Mesendoderm (in vitro differentiated cells): ENCODE measurements at regions not wholly inside any gene's neighbourhood (a gene's known extent, or its start where the extent isn't known, plus 50 kb on each side); places are given as distances from the start of the nearest gene placed in this dataset.

Experiments used
- DNase-seq: peaks from one replicate; pipeline ENCODE4 v3.0.0; 2013
- H2AK5ac ChIP-seq: 2 replicates; pipeline ENCODE4 v1.6.1; 2013; ENCODE audit warnings: low read length, inconsistent platforms
- H2BK120ac ChIP-seq: 2 replicates; pipeline ENCODE4 v1.6.1; 2013; ENCODE audit warnings: low read depth, mild to moderate bottlenecking, low read length, moderate library complexity, mixed read lengths
- H2BK15ac ChIP-seq: replicated peaks from 2 replicates; pipeline ENCODE4 v1.6.1; 2013; ENCODE audit warnings: low read depth, mild to moderate bottlenecking, moderate library complexity
- H2BK5ac ChIP-seq: 2 replicates; pipeline ENCODE4 v1.6.1; 2013; ENCODE audit warnings: low read length, inconsistent platforms
- H3K18ac ChIP-seq: 2 replicates; pipeline ENCODE4 v1.6.1; 2013; ENCODE audit warnings: mild to moderate bottlenecking, low read length, mixed read lengths
- H3K23ac ChIP-seq: one replicate; pipeline ENCODE4 v1.6.1; 2013; ENCODE audit warnings: low read length
- H3K27ac ChIP-seq: 2 replicates; pipeline ENCODE4 v1.5.1; 2013; ENCODE audit warnings: low read depth, mild to moderate bottlenecking, inconsistent platforms, low read length, moderate library complexity
- H3K27me3 ChIP-seq: 2 replicates; pipeline ENCODE4 v1.6.1; 2013; ENCODE audit warnings: low read length, control low read depth, mild to moderate bottlenecking, inconsistent platforms; ENCODE audit not compliant: insufficient read depth, poor library complexity
- H3K36me3 ChIP-seq: 2 replicates; pipeline ENCODE4 v1.6.1; 2013; ENCODE audit warnings: low read length, inconsistent platforms; ENCODE audit not compliant: control insufficient read depth, insufficient read depth
- H3K4ac ChIP-seq: one replicate; pipeline ENCODE4 v1.6.1; 2013; ENCODE audit warnings: low read depth, mild to moderate bottlenecking, low read length, moderate library complexity
- H3K4me1 ChIP-seq: 2 replicates; pipeline ENCODE4 v1.6.1; 2013; ENCODE audit warnings: low read depth, low read length, inconsistent platforms; ENCODE audit not compliant: control insufficient read depth
- H3K4me2 ChIP-seq: 2 replicates; pipeline ENCODE4 v1.6.1; 2013; ENCODE audit warnings: low read length
- H3K4me3 ChIP-seq: 2 replicates; pipeline ENCODE4 v1.5.1; 2013; ENCODE audit warnings: mild to moderate bottlenecking, low read length
- H3K56ac ChIP-seq: one replicate; pipeline ENCODE4 v1.6.1; 2013; ENCODE audit warnings: low read length
- H3K79me1 ChIP-seq: 2 replicates; pipeline ENCODE4 v1.6.1; 2013; ENCODE audit warnings: low read length, inconsistent platforms
- H3K79me2 ChIP-seq: 2 replicates; pipeline ENCODE4 v1.6.1; 2013; ENCODE audit warnings: mild to moderate bottlenecking, low read length; ENCODE audit not compliant: control insufficient read depth, insufficient read depth
- H3K9ac ChIP-seq: 2 replicates; pipeline ENCODE4 v1.6.1; 2013; ENCODE audit warnings: low read length, inconsistent platforms
- H4K5ac ChIP-seq: one replicate; pipeline ENCODE4 v1.6.1; 2013; ENCODE audit warnings: low read length
- H4K8ac ChIP-seq: one replicate; pipeline ENCODE4 v1.6.1; 2013; ENCODE audit warnings: low read depth, mild to moderate bottlenecking, control low read depth, low read length, moderate library complexity
- WGBS: extraction: QIAGEN DNeasy Blood & Tissue Kit; methylation state at CpG from one replicate; pipeline ENCODE4 v1.1.7; 2013; ENCODE audit warnings: low lambda C conversion rate, missing lambda C conversion rate; ENCODE audit not compliant: insufficient coverage; ENCODE audit errors: extremely low coverage; 5-methylcytosine and 5-hydroxymethylcytosine counted together

DNA sequence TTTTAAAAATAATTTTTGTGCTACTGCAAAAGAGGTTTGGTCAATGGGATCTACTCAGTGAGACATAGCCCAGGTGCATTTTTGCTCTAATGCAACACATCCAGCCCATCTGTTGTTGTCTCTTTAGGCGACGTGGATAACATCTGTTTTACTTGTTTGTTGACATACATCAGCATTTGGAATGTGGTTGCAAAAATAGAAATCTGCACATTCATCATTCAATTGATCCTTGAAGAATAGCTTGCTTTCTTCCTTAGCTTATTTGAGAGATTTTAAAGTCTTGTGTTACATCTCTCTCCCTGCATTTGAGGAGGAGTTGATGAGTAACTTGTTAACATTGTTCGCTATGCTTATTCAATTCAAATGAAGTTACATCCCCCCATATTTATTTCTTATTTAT is 1202.3 kb downstream of the NSUN3 start:
- Histone ChIP-seq H3K4me2 (no peak overlapping the region), H3K27me3 (no peaks in the 10 kb centered on the region), H3K18ac (no peak overlapping the region), H3K4me1 (no peaks in the 10 kb centered on the region), H3K56ac (no peak overlapping the region), H3K79me1 (no peaks in the 10 kb centered on the region), H4K5ac (no peak overlapping the region), H2AK5ac (no peak overlapping the region), H3K36me3 (no peaks in the 10 kb centered on the region), H3K4ac (no peak overlapping the region), H2BK5ac (no peak overlapping the region), H2BK120ac (no peak overlapping the region), H3K9ac (no peak overlapping the region), H3K79me2 (no peaks in the 10 kb centered on the region), H4K8ac (no peak overlapping the region), H3K4me3 (no peak overlapping the region), H3K27ac (no peak overlapping the region), H2BK15ac (no peak overlapping the region), H3K23ac (no peak overlapping the region)
- no CpG with 5 or more reads among the region's 3 CpGs for WGBS
- DNase-seq = no peak

DNA sequence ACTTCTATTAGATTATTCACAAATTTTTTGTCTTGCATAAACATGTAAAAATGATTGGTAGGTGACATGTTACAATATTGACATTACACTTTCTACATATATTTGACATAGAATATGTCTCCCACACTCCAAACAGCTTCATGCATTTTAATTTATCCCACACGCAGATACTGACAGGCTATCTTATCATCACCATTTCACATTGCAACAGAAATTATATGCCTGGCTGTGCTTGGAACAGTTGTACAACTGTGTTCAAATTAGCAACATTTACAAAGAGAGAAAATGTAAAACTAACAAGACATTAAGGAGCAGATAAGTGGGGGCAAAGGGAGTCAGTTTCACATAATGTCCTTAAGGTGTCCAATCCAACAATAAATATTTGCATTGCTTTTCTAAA is 1208.5 kb downstream of the NSUN3 start:
- H4K5ac ChIP-seq = no peak overlapping the region
- no peak overlapping the region for H2BK5ac ChIP-seq
- no peak overlapping the region for H3K18ac ChIP-seq
- H3K27ac ChIP-seq = no peak overlapping the region
- H3K36me3 ChIP-seq = no peaks in the 10 kb centered on the region
- H3K23ac ChIP-seq = no peak overlapping the region
- H3K56ac ChIP-seq = no peak overlapping the region
- no peak overlapping the region for H4K8ac ChIP-seq
- H2AK5ac ChIP-seq = no peak overlapping the region
- H3K4me3 ChIP-seq = no peak overlapping the region
- no peaks in the 10 kb centered on the region for H3K27me3 ChIP-seq
- no peak overlapping the region for H3K9ac ChIP-seq
- H2BK120ac ChIP-seq = no peak overlapping the region
- H3K4me1 ChIP-seq = no peaks in the 10 kb centered on the region
- WGBS = no CpG with 5 or more reads among the region's 1 CpG
- no peak overlapping the region for H3K4me2 ChIP-seq
- H3K4ac ChIP-seq = no peak overlapping the region
- no peaks in the 10 kb centered on the region for H3K79me1 ChIP-seq
- no peak for DNase-seq
- no peak overlapping the region for H2BK15ac ChIP-seq
- H3K79me2 ChIP-seq = no peaks in the 10 kb centered on the region

DNA sequence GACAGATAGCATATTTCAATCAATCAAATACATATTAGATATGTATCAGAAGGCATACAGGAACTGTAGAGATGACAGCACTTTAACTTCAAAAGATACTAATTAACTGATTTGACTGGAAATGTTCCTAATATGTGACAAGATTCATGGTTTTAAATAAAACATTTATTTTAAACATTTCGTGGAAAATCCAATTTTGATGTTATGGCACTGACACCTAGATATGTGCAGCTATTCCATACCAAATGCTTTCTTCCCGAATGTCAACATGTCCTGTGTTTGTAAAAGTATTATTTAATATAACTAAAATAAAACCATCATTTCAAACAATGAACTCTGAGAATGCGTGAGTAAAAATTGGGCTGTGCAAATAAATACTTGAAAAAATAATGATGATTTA is 1209.3 kb downstream of the NSUN3 start:
- H3K27ac ChIP-seq = no peak overlapping the region
- no peak overlapping the region for H4K8ac ChIP-seq
- no peak overlapping the region for H4K5ac ChIP-seq
- no peak overlapping the region for H3K9ac ChIP-seq
- no peaks in the 10 kb centered on the region for H3K4me1 ChIP-seq
- no peaks in the 10 kb centered on the region for H3K79me2 ChIP-seq
- no peak overlapping the region for H3K4ac ChIP-seq
- H2BK5ac ChIP-seq = no peak overlapping the region
- no CpG with 5 or more reads among the region's 3 CpGs for WGBS
- H2BK15ac ChIP-seq = no peak overlapping the region
- no peak overlapping the region for H3K18ac ChIP-seq
- no peaks in the 10 kb centered on the region for H3K36me3 ChIP-seq
- H2AK5ac ChIP-seq = no peak overlapping the region
- H3K4me2 ChIP-seq = no peak overlapping the region
- no peak overlapping the region for H3K23ac ChIP-seq
- H3K27me3 ChIP-seq = no peaks in the 10 kb centered on the region
- no peak for DNase-seq
- no peak overlapping the region for H3K56ac ChIP-seq
- no peaks in the 10 kb centered on the region for H3K79me1 ChIP-seq
- no peak overlapping the region for H3K4me3 ChIP-seq
- no peak overlapping the region for H2BK120ac ChIP-seq

DNA sequence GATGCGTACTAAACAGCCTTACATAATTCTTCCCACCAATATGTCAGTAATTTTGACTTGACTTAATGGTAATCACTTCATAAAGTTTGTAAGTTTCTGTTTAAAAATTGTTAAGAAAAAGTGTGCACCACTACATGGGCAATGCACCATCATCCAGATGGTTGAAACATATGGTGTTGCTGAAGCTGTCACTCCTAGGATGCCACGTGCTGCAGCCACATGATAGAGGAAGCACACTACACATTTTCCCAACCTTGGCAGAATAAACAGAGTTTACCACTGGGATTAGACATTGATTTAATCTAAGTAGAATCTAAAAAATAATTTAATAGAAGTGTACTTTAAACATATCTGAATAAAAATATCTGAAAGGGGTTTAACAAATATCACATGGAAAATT is 1209.9 kb downstream of the NSUN3 start:
- Histone ChIP-seq H3K4ac (no peak overlapping the region), H2BK15ac (no peak overlapping the region), H4K8ac (no peak overlapping the region), H3K36me3 (no peaks in the 10 kb centered on the region), H3K56ac (no peak overlapping the region), H3K27me3 (no peaks in the 10 kb centered on the region), H3K18ac (no peak overlapping the region), H3K4me2 (no peak overlapping the region), H3K9ac (no peak overlapping the region), H3K23ac (no peak overlapping the region), H3K79me1 (no peaks in the 10 kb centered on the region), H3K79me2 (no peaks in the 10 kb centered on the region), H2BK5ac (no peak overlapping the region), H3K4me1 (no peaks in the 10 kb centered on the region), H3K27ac (no peak overlapping the region), H2AK5ac (no peak overlapping the region), H4K5ac (no peak overlapping the region), H3K4me3 (no peak overlapping the region), H2BK120ac (no peak overlapping the region)
- no CpG with 5 or more reads among the region's 2 CpGs for WGBS
- DNase-seq = no peak

DNA sequence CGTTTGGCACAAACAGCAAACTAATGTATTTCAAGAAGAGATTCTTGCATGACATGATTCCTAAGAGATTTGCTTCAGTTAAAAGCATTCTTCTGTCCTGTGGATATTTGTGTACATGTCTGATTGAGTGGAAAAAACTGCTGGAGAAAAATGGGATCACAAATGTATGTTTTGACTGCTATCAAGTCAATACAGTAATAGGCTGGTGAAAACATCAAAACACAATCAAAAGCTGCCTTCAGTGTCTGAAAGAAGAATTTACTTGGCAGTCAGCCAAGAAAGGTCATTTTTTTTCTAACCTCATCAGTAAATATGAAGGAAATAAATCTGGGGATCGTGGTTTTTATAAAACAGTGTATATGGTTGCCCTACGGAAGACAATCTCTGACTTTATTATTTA is 1214.8 kb downstream of the NSUN3 start:
- WGBS = no CpG with 5 or more reads among the region's 3 CpGs

DNA sequence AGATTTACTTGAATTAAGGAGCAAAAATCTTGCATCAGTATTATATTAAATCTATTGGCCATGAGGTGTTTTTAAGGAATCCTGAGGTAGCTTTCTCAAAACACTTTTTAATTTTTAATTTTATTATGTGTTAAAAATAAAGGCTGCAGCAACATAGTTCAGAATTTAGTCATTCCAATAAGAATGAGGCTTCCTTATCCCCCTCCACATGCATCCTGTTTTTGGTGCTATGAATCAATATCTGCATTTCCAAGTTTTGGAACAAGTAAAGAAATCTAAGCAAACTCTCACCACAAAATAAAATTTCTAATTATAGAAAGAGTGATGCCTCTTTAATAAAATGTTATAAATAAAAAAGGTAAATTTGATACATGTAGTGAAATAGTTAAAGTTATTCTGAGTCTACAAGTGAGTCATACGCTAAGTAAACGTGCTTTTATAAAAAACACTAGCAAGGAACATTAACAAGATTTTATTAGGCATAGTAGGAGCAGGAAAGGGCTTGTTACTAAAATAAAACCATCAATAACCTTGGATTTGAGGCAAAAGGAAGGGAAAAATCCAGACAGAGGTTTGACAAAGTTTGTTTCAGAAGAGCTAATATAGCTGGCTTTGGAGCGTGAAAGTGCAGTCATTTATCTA is 1218.0 kb downstream of the NSUN3 start:
- H3K56ac ChIP-seq = no peak overlapping the region
- H3K79me1 ChIP-seq = no peaks in the 10 kb centered on the region
- no peaks in the 10 kb centered on the region for H3K79me2 ChIP-seq
- H3K27ac ChIP-seq = no peak overlapping the region
- no peak overlapping the region for H3K4ac ChIP-seq
- WGBS = 100% methylated on average over 2 of the region's 3 CpGs
- H3K23ac ChIP-seq = no peak overlapping the region
- DNase-seq = no peak
- no peak overlapping the region for H2AK5ac ChIP-seq
- H3K9ac ChIP-seq = no peak overlapping the region
- no peaks in the 10 kb centered on the region for H3K4me1 ChIP-seq
- H2BK5ac ChIP-seq = no peak overlapping the region
- H3K27me3 ChIP-seq = no peaks in the 10 kb centered on the region
- H4K5ac ChIP-seq = no peak overlapping the region
- no peaks in the 10 kb centered on the region for H3K36me3 ChIP-seq
- H2BK15ac ChIP-seq = no peak overlapping the region
- H2BK120ac ChIP-seq = no peak overlapping the region
- H3K18ac ChIP-seq = no peak overlapping the region
- H3K4me3 ChIP-seq = no peak overlapping the region
- H3K4me2 ChIP-seq = no peak overlapping the region
- H4K8ac ChIP-seq = no peak overlapping the region

More for the DNA sequence above, 1214.8 kb downstream of the NSUN3 start:
- Histone ChIP-seq H3K79me2 (no peaks in the 10 kb centered on the region), H3K36me3 (no peaks in the 10 kb centered on the region), H3K4me3 (no peak overlapping the region), H2BK5ac (no peak overlapping the region), H2AK5ac (no peak overlapping the region), H3K56ac (no peak overlapping the region), H3K4me1 (no peaks in the 10 kb centered on the region), H3K23ac (no peak overlapping the region), H3K4ac (no peak overlapping the region), H4K5ac (no peak overlapping the region), H4K8ac (no peak overlapping the region), H2BK120ac (no peak overlapping the region), H3K27me3 (no peaks in the 10 kb centered on the region), H3K79me1 (no peaks in the 10 kb centered on the region), H2BK15ac (no peak overlapping the region), H3K18ac (no peak overlapping the region), H3K27ac (no peak overlapping the region), H3K9ac (no peak overlapping the region), H3K4me2 (no peak overlapping the region)
- DNase-seq = no peak
